IPS-NIHi7 (cell line): ENCODE measurements at regions not wholly inside any gene's neighbourhood (a gene's known extent, or its start where the extent isn't known, plus 50 kb on each side); places are given as distances from the start of the nearest gene placed in this dataset.
"Not testable (repeated sequence)": the region's sequence is repeated elsewhere in the genome, so short reads cannot be mapped to it uniquely, and the experiment has no call there.

Source experiments
- DNase-seq: peaks from one replicate; pipeline ENCODE4 v3.0.0; 2012; ENCODE audit warnings: mixed read lengths; ENCODE audit errors: extremely low spot score

GRCh38 chr20:30393523-30393922 is 863.9 kb upstream of the DEFB115 start:
- not testable (repeated sequence) for DNase-seq

GRCh38 chr20:30397111-30397510 is 860.4 kb upstream of the DEFB115 start:
- not testable (repeated sequence) for DNase-seq

GRCh38 chr20:30405061-30405460 is 852.4 kb upstream of the DEFB115 start:
- not testable (repeated sequence) for DNase-seq

GRCh38 chr20:30405585-30405984 is 851.9 kb upstream of the DEFB115 start:
- DNase-seq: not testable (repeated sequence)

- not testable (repeated sequence) for DNase-seq
Measured at GRCh38 chr20:30406370-30406769, 851.1 kb upstream of the DEFB115 start.

GRCh38 chr20:30412972-30413371 is 844.5 kb upstream of the DEFB115 start:
- DNase-seq: no peak

- not testable (repeated sequence) for DNase-seq
Measured at GRCh38 chr20:30417387-30417786, 840.1 kb upstream of the DEFB115 start.

GRCh38 chr20:30418378-30418777 is 839.1 kb upstream of the DEFB115 start:
- not testable (repeated sequence) for DNase-seq

GRCh38 chr20:30419466-30419865 is 838.0 kb upstream of the DEFB115 start:
- DNase-seq: no peak

GRCh38 chr20:30419871-30420420 is 837.5 kb upstream of the DEFB115 start:
- peak; percentile 14 for DNase-seq
